ENCODE measurements at regions not wholly inside any gene's neighbourhood (a gene's known extent, or its start where the extent isn't known, plus 50 kb on each side); places are given as distances from the start of the nearest gene placed in this dataset.

- TF ChIP-seq AHR (CRISPR knock-in tag; IDR thresholded peaks at IDR 0.05), result no peak
- no peak for TF ChIP-seq ZNF556 (CRISPR knock-in tag; IDR thresholded peaks at IDR 0.05; ENCODE audit: borderline replicate concordance)
- no peak for TF ChIP-seq ZNF274 (CRISPR knock-in tag; IDR thresholded peaks at IDR 0.05)
- no peak for TF ChIP-seq CTCF (CRISPR knock-in tag; IDR thresholded peaks at IDR 0.05)
- no peak for TF ChIP-seq ZFP36L1 (CRISPR knock-in tag; IDR thresholded peaks at IDR 0.05)
- TF ChIP-seq NR1H2 (CRISPR knock-in tag; IDR thresholded peaks at IDR 0.05; ENCODE audit: borderline replicate concordance, low read depth), result no peak
- no peak for TF ChIP-seq FOXA1 (IDR thresholded peaks at IDR 0.05)
- peak; percentile 85 for TF ChIP-seq FOXA1 (CRISPR knock-in tag; IDR thresholded peaks at IDR 0.05)
- TF ChIP-seq HHEX (CRISPR knock-in tag; IDR thresholded peaks at IDR 0.05), result no peak
- TF ChIP-seq ZBTB39 (CRISPR knock-in tag; IDR thresholded peaks at IDR 0.05), result no peak
- TF ChIP-seq ZNF766 (CRISPR knock-in tag; IDR thresholded peaks at IDR 0.05; ENCODE audit: borderline replicate concordance), result no peak
- no peak for TF ChIP-seq MAFF (IDR thresholded peaks at IDR 0.05; ENCODE audit: low read depth, low read length)
- TF ChIP-seq ARID2 (CRISPR knock-in tag; IDR thresholded peaks at IDR 0.05; ENCODE audit: borderline replicate concordance), result no peak
- TF ChIP-seq POGZ (CRISPR knock-in tag; IDR thresholded peaks at IDR 0.05), result no peak
Measured at GRCh38 chr11:116563028-116563711, 209.6 kb downstream of the BUD13 start.

Data from HepG2 (cell line).